ENCODE measurements at regions not wholly inside any gene's neighbourhood (a gene's known extent, or its start where the extent isn't known, plus 50 kb on each side); places are given as distances from the start of the nearest gene placed in this dataset.

DNA sequence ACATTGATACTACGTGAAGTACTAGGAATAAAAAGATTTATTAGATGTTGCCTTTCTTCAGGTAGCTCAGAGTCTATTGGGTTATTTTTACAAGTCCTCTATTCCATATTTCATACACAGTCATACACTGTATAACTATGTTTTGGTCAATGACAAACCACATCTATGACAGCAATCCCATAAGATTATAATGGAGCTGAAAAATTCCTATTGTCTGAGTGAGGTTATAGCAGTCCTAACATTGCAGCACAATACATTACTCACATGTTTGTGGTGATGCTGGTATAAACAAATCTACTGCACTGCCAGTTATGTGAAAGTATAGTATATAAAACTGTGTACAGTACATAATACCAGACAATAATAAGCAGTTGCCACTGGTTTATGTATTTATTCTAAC, 595.1 kb downstream of the MBD2 start:
- TF ChIP-seq CTCF (IDR thresholded peaks at IDR 0.05; ENCODE audit: low read depth, low read length): no peak
- no peak overlapping the region for H3K4me3 ChIP-seq (ENCODE audit: low read depth, low read length)
- no peaks in the 10 kb centered on the region for H3K4me1 ChIP-seq

DNA sequence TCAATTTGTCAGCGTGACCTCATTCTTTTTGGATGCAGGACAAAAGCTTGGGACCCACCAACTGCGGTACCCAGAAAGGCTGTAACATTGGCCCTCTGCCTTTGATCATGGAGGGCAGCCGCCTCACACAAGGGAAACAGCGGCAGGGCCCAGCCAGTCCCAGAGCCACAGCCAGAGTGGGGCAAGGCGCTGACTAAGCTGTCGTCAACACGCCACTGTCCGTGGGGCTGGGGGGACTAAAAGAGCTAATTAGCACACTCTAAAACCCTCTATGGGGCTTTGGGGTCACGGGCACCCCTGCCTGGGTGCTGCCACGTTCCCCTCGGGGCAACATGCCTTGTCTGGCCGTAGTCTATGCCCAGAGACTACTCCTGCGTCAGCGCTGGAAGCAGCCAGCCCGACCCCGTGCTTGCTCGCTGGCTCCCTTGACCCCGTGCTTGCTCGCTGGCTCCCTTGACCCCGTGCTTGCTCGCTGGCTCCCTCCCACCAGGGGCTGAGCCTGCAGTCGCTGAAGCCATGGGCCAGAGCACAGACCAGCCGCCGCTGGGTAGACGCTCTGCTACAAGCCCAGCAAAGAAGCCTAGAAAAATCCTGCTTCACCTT, 598.4 kb downstream of the MBD2 start:
- Histone ChIP-seq H3K27me3 (no peaks in the 10 kb centered on the region), H3K36me3 (no peaks in the 10 kb centered on the region), H3K4me1 (no peaks in the 10 kb centered on the region), H3K4me3 (ENCODE audit: low read depth, low read length) (no peak overlapping the region), H3K9me3 (no peaks in the 10 kb centered on the region)
- DNase-seq: no peak
- TF ChIP-seq CTCF (IDR thresholded peaks at IDR 0.05; ENCODE audit: low read depth, low read length): no peak

More for the DNA sequence above, 595.1 kb downstream of the MBD2 start:
- H3K9me3 ChIP-seq: no peaks in the 10 kb centered on the region
- H3K27me3 ChIP-seq: no peaks in the 10 kb centered on the region
- no peak for DNase-seq
- no peaks in the 10 kb centered on the region for H3K36me3 ChIP-seq

DNA sequence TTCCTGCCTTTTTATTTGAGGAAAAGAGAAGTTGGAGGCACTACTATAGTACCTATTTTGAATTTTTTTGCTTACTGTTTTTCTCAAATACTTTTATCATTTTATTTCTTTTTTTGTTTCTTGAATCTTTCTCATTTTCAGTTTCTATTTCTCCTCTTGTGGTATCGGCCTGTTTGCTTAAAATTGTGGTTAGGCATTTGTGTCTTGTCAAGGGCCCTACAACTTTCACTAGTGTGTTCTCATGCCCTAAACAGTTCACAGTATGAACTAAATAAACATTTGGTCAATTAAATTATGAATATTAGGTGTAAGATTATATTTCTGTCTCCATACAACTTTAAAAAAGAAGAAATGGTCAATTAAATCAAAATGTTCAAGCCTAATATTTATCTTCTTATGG, 613.5 kb downstream of the MBD2 start:
- Histone ChIP-seq H3K4me1 (no peaks in the 10 kb centered on the region), H3K36me3 (no peaks in the 10 kb centered on the region), H3K4me3 (ENCODE audit: low read depth, low read length) (no peak overlapping the region), H3K9me3 (no peaks in the 10 kb centered on the region), H3K27me3 (no peaks in the 10 kb centered on the region)
- no peak for DNase-seq
- TF ChIP-seq CTCF (IDR thresholded peaks at IDR 0.05; ENCODE audit: low read depth, low read length): no peak

DNA sequence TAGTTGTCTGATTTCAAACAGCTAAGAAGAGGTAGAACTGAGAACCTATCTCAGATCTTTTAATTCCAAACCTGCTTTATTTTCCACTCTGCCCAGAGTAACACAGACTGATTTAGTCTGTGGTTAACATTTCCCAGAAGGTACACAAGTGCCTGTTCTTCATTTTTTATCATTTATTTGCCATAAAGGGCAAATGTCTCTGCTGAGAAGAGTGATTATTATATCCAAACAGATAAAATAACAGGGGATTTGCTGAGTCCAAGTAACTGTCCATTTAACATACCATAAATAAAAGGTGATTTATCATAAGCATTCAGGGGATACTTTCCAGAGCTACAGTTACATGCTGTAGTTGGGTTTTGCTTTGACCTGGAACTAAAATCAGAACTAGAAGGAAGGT, 617.7 kb downstream of the MBD2 start:
- no peaks in the 10 kb centered on the region for H3K9me3 ChIP-seq
- no peaks in the 10 kb centered on the region for H3K36me3 ChIP-seq
- no peak for DNase-seq
- TF ChIP-seq CTCF (IDR thresholded peaks at IDR 0.05; ENCODE audit: low read depth, low read length): no peak
- H3K27me3 ChIP-seq: no peaks in the 10 kb centered on the region
- no peak overlapping the region for H3K4me3 ChIP-seq (ENCODE audit: low read depth, low read length)
- H3K4me1 ChIP-seq: no peaks in the 10 kb centered on the region

- no peak overlapping the region for H3K4me3 ChIP-seq (ENCODE audit: low read depth, low read length)
- no peak for DNase-seq
- H3K36me3 ChIP-seq: no peaks in the 10 kb centered on the region
- H3K27me3 ChIP-seq: no peaks in the 10 kb centered on the region
- TF ChIP-seq CTCF (IDR thresholded peaks at IDR 0.05; ENCODE audit: low read depth, low read length): no peak
- H3K4me1 ChIP-seq: no peaks in the 10 kb centered on the region
- H3K9me3 ChIP-seq: no peaks in the 10 kb centered on the region
Observed at GRCh38 chr18:53605198-53605597, 619.3 kb downstream of the MBD2 start.

DNA sequence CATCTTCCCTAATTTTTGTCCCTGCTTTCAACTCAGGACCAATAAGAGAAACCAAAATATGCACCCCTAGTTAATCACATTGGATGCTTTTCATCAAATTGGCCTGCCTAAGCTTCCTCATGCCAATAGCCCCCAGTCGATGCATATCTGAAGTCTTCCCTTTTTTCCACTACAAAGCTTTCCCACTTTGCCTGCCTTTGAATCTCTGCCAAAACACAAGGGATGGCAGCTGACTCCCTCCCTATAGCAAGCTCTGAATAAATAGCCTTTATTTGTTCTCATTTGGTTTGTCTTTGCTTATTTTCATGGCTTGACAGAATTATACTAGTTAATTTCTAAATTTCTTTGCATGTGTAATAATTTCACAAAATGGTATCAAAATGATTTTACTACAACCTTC, 621.2 kb downstream of the MBD2 start:
- no peak for TF ChIP-seq CTCF (IDR thresholded peaks at IDR 0.05; ENCODE audit: low read depth, low read length)
- no peak overlapping the region for H3K4me3 ChIP-seq (ENCODE audit: low read depth, low read length)
- no peak for DNase-seq
- H3K36me3 ChIP-seq: no peaks in the 10 kb centered on the region
- H3K4me1 ChIP-seq: no peaks in the 10 kb centered on the region
- no peaks in the 10 kb centered on the region for H3K27me3 ChIP-seq
- H3K9me3 ChIP-seq: no peaks in the 10 kb centered on the region

Data from BE2C (cell line).